ENCODE measurements at regions not wholly inside any gene's neighbourhood (a gene's known extent, or its start where the extent isn't known, plus 50 kb on each side); places are given as distances from the start of the nearest gene placed in this dataset.

DNA sequence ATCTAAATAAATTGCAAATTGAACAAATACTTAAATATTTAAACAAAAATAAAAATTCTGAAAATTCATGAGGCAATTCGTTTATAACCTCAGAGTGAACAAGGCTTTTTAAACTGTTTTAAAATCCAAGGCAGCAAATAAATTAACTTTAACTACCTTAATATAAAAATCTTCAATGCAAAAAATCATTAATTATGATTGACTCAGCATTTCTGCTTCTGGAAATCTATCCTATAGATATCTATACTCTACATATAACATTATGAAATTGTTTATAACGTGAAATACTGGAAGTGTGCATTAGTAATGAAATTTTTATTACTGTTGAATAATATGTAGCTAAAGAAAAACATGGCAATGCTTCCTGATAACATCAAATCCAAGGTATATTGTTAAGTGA is 92.4 kb downstream of the ADAMTS1 start:
- Histone ChIP-seq H3K4me1 (no peaks in the 10 kb centered on the region), H3K9me3 (no peaks in the 10 kb centered on the region), H3K27me3 (no peaks in the 10 kb centered on the region), H3K27ac (no peak overlapping the region), H3K4me3 (no peak overlapping the region), H3K36me3 (no peaks in the 10 kb centered on the region)
- ATAC-seq: no peak
- intact Hi-C loops (cut with DNase I): no loop called here
- 17% methylated on average over 2 of the region's 2 CpGs for WGBS (ENCODE audit: insufficient coverage, low coverage, low lambda C conversion rate, missing lambda C conversion rate)
- DNase-seq: no peak
- TF ChIP-seq, protein P1, sequence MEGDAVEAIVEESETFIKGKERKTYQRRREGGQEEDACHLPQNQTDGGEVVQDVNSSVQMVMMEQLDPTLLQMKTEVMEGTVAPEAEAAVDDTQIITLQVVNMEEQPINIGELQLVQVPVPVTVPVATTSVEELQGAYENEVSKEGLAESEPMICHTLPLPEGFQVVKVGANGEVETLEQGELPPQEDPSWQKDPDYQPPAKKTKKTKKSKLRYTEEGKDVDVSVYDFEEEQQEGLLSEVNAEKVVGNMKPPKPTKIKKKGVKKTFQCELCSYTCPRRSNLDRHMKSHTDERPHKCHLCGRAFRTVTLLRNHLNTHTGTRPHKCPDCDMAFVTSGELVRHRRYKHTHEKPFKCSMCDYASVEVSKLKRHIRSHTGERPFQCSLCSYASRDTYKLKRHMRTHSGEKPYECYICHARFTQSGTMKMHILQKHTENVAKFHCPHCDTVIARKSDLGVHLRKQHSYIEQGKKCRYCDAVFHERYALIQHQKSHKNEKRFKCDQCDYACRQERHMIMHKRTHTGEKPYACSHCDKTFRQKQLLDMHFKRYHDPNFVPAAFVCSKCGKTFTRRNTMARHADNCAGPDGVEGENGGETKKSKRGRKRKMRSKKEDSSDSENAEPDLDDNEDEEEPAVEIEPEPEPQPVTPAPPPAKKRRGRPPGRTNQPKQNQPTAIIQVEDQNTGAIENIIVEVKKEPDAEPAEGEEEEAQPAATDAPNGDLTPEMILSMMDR (IDR thresholded peaks at IDR 0.05): no peak
- TF ChIP-seq POLR2A (IDR thresholded peaks at IDR 0.05): no peak

DNA sequence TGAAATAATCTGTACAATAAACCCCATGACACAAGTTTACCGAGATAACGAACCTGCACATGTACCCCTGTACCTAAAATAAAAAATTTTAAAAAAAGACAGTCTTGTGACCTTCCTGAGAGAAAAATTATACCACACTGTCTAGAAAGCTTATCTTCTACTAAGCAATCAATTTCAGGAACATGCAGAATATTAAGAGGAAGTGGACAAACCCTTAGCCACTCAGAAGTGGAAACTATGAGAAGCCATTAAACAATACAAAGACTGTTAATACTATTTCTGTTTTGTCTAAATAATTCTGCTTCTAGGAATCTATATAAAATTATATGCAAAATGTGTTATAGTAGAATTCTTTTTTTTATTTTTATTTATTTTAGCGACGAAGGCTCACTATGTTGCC is 93.9 kb downstream of the ADAMTS1 start:
- no peak for ATAC-seq
- Histone ChIP-seq H3K4me3 (no peak overlapping the region), H3K9me3 (no peaks in the 10 kb centered on the region), H3K4me1 (no peaks in the 10 kb centered on the region), H3K36me3 (no peaks in the 10 kb centered on the region), H3K27me3 (no peaks in the 10 kb centered on the region), H3K27ac (no peak overlapping the region)
- WGBS (ENCODE audit: insufficient coverage, low coverage, low lambda C conversion rate, missing lambda C conversion rate): 53% methylated on average over 4 of the region's 4 CpGs
- no peak for DNase-seq
- intact Hi-C loops (cut with DNase I): no loop called here
- TF ChIP-seq, protein P1 (IDR thresholded peaks at IDR 0.05): no peak
- no peak for TF ChIP-seq POLR2A (IDR thresholded peaks at IDR 0.05)

DNA sequence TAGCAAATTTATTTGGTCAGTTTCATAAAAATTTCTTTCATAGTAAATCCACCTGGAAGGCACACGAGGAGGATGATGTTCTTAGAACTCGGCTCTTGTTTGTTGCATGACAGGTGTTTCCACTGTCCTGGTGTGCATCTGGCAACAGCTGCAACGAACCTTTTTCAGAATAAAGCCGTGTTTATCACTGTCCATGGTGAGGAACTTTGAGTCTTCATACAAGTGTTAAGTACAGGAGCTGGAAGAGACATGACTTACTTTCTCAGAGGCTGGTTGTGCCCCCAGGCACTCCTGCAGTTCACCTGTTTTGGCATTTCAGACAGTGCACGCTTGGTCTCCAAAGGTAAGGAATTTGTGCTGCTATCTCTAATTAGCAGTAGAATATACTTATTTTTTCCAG is 97.1 kb downstream of the ADAMTS1 start:
- Histone ChIP-seq H3K4me1 (no peaks in the 10 kb centered on the region), H3K27me3 (no peaks in the 10 kb centered on the region), H3K4me3 (no peak overlapping the region), H3K9me3 (no peaks in the 10 kb centered on the region), H3K36me3 (no peaks in the 10 kb centered on the region), H3K27ac (no peak overlapping the region)
- intact Hi-C loops (cut with DNase I): no loop called here
- DNase-seq (no peak), ATAC-seq (no peak)
- TF ChIP-seq POLR2A (IDR thresholded peaks at IDR 0.05): no peak
- TF ChIP-seq, protein P1 (IDR thresholded peaks at IDR 0.05): no peak
- 53% methylated on average over 5 of the region's 5 CpGs for WGBS (ENCODE audit: insufficient coverage, low coverage, low lambda C conversion rate, missing lambda C conversion rate)

DNA sequence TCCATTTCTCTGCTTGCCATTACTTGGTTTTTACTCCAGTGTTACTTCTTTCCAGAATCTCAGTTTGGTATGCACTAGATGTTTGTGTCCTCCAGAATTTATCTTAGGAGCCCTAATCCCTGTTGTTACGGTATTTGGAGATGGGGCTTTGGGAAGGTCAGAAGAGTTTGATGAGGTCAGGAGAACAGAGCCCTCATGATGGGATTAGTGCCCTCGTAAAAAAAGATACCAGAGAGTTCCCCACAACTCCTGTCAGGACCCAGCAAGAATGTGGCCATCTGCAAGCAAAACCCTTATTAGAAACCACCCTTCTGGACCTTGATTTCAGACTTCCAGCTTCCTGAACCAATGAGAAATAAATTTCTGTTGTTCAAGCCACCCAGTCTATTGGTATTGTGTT is 98.0 kb downstream of the ADAMTS1 start:
- TF ChIP-seq, protein P1 (IDR thresholded peaks at IDR 0.05): no peak
- TF ChIP-seq POLR2A (IDR thresholded peaks at IDR 0.05): no peak
- Histone ChIP-seq H3K27ac (no peak overlapping the region), H3K4me3 (no peak overlapping the region), H3K36me3 (no peaks in the 10 kb centered on the region), H3K4me1 (no peaks in the 10 kb centered on the region), H3K9me3 (no peaks in the 10 kb centered on the region), H3K27me3 (no peaks in the 10 kb centered on the region)
- ATAC-seq: no peak
- DNase-seq: no peak
- WGBS (ENCODE audit: insufficient coverage, low coverage, low lambda C conversion rate, missing lambda C conversion rate): 57% methylated on average over 2 of the region's 2 CpGs
- intact Hi-C loops (cut with DNase I): no loop called here

DNA sequence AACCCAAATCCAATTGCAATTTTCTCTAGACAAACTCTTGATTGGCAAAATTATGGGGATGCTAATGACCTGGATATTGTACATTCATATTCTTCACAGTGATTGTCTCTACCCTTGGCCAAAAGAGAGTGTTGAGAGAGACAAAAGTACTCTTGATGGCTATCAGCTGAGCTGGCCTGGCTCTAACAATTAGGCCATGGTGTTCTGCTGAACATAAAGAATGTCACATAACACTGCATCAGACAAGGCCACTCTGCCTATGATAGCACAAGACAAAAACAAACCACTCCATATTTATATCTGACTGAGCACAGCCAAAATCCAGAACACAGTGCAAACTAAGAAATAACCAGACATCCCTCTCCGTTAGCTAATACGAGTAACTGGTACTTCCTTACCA is 101.7 kb downstream of the ADAMTS1 start:
- no peaks in the 10 kb centered on the region for H3K9me3 ChIP-seq
- no peaks in the 10 kb centered on the region for H3K27me3 ChIP-seq
- no peak overlapping the region for H3K27ac ChIP-seq
- DNase-seq: no peak
- TF ChIP-seq, protein P1 (IDR thresholded peaks at IDR 0.05): no peak
- no peak for TF ChIP-seq POLR2A (IDR thresholded peaks at IDR 0.05)
- no peaks in the 10 kb centered on the region for H3K36me3 ChIP-seq
- H3K4me1 ChIP-seq: no peaks in the 10 kb centered on the region
- no peak for ATAC-seq
- WGBS (ENCODE audit: insufficient coverage, low coverage, low lambda C conversion rate, missing lambda C conversion rate): 63% methylated on average over 2 of the region's 2 CpGs
- intact Hi-C loops (cut with DNase I): no loop called here
- H3K4me3 ChIP-seq: no peak overlapping the region

Data from right lobe of liver (tissue), 6 donors.